DMS 273 (cell line): ENCODE measurements at regions not wholly inside any gene's neighbourhood (a gene's known extent, or its start where the extent isn't known, plus 50 kb on each side); places are given as distances from the start of the nearest gene placed in this dataset.
"Not testable (repeated sequence)": the region's sequence is repeated elsewhere in the genome, so short reads cannot be mapped to it uniquely, and the experiment has no call there.

Source experiments
- DNase-seq: peaks from one replicate; lab custom pipeline; 2025; ENCODE audit not compliant: unreplicated experiment; lab: John Stamatoyannopoulos, UW

DNA sequence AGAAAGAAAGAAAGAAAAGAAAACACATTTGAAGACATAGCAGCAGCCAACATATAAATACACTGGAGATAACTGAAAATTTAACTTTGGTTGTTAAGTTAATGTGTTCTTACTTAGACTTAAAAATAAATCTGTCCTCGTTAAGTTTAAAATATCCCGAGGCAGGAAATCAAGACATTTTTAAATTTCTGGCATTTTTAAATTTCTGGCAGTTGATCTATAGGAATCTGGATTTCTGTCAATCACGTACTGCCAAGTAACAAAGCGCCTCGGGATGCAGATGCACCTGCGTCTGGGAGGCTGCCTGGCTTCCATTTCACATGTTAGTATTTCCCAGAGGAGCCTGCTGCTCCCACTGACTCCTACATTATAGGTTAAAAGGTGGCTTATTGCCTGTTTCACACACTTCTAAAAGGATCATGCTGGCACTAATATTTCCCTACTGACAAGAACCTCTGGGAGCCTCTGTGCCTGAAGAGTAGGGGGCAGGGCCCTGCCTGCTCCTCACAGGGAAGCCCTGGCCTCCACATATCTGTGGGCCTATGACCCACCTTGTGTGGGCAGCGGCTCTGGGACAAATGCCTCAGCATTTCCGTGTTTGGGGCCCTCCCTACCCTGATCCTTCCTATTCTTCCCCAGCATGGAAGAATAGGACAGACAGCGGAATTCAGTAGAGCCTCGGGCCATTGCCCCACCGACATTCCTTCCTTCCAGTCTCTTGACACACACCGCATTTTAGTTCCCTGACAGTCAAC lies 62.8 kb upstream of the ATP12A start:
- no peak for DNase-seq

DNA sequence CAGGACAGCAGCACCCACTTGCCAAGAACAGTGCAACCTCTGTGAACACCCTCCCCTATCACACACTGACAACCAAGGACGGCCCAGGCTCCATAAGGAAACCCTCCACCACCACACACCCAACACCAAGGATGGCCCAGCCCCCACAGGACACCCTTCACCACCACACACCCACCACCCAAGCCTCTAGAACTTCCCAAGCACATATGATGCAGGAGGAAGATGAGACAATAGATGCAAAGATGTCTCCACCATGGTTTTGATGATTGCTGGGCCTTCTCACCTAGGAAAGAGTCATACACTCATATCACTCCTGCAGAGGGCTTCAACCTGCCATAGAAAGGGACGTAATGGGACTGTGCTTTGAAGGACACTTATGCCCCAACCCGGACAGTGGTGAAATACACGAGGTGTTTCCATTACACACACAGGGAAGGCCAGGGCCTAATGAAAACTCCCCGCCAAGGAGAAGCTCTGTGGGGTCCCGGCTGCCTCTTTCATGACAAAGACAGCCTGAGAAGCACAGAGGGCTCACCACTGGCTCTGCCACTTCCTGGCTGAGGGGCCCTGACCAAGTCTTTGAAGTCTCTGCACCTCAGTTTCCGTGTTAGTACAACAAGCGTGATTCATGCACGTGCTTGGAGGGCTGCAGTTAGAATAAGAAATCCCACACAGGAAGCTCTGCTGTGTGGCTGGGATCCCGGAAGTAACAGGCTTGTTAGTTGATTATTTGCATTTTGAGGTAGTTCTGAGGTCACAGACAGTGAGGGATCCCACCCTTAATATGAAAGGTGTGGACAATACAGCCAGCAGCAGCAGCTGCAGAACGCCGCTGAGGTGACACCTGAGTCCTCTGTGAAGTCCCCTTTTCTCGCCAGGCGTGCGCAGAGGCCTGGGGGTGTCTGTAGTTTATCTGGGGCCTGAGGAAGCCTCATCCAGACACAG lies 61.9 kb upstream of the ATP12A start:
- DNase-seq, result no peak

DNA sequence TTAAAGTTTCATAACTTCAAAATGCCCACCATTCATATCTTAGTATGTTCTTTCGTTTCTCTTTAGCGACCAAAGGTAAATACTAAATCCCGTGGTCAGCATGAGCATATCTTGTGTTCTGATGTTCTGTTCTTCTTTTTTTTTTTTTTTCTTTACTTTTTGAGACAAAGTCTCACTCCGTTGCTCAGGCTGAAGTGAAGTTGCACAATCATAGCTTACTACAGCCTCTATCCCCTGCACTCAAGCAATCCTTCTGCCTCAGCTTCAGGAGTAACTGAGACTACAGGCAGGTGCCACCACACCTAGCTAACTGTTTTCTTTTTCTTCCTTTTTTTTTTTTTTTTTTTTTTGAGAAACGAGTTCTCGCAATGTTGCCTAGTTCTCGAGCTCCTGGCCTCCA lies 60.9 kb upstream of the ATP12A start:
- DNase-seq, result no peak

DNA sequence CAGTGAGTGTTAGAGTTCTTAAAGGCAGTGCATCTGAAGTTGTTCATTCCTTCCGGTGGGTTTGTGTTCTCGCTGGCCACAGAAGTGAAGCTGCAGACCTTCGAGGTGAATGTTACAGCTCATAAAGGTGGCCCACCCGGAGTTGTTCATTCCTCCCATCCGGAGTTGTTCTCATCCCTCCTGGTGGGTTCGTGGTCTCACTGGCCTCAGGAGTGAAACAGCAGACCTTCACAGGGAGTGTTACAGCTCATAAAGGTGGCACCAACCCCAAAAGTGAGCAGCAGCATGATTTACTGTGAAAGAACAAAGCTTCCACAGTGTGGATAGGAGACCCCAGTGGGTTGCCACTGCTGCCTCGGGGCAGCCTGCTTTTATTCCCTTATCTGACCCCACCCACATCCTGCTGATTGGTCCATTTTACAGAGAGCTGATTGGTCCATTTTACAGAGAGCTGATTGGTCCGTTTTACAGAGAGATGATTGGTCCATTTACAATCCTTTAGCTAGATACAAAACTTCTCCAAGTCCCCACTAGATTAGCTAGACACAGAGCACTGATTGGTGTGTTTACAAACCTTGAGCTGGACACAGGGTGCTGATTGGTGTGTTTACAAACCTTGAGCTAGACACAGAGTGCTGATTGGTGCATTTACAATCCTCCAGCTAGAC lies 57.6 kb upstream of the ATP12A start:
- not testable (repeated sequence) for DNase-seq

DNA sequence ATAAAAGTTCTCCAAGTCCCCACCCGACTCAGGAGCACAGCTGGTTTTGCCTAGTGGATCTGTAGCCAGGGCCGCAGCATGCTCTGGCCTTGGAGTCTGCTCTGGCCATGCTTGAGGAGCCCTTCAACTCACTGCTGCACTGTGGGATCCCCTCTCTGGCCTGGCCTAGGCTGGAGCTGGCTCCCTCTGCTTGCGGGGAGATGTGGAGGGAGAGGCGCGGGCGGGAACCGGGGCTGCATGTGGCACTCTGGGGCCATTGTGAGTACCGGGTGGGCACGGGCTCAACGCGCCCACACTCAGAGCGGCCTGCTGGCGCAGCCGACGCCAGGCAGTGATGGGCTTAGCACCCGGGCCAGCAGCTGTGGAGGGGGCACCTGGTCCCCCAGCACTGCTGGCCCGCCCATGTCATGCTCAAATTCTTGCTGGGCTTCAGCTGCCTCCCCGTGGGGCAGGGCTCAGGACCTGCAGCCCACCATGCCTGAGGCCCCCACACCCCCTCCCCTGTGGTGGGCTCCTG lies 57.0 kb upstream of the ATP12A start:
- DNase-seq, result no peak

DNA sequence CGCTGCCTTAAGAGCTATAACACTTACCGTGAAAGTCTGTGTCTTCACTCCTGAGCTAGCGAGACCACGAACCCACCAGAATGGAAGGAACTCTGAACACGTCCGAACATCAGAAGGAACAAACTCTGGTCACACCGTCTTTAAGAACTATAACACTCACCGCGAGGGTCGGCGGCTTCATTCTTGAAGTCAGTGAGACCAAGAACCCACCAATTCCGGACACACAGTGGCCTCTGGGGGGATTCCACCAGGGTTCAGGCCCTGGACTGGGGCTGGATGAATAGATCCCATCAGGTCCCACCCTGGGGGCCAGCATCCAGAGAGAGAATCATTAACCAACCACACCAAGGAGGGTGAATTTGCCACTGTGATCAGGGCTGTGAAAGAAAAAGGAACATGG lies 55.8 kb upstream of the ATP12A start:
- no peak for DNase-seq

DNA sequence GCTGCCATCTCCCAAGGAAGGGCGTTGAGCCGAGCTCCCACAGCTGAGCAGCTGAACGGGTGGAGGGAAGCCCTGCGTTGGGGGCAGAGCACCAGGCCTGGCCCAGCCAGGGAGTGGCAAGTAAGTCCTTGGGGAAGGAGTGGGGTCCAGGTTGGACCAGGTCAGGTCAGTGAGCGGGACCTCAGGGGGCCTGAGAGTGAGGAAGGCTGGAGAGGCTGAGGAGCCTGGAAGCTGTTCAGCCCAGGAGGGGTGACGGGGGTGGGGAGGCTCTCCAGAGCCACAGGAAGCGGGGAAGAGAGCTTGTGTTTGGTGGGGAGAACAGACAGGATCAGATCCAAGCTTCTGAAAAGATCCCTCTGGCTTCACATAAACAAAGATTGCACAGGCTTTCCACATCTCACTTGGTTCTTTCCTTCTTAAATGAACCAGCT lies 55.4 kb upstream of the ATP12A start:
- DNase-seq, result no peak

DNA sequence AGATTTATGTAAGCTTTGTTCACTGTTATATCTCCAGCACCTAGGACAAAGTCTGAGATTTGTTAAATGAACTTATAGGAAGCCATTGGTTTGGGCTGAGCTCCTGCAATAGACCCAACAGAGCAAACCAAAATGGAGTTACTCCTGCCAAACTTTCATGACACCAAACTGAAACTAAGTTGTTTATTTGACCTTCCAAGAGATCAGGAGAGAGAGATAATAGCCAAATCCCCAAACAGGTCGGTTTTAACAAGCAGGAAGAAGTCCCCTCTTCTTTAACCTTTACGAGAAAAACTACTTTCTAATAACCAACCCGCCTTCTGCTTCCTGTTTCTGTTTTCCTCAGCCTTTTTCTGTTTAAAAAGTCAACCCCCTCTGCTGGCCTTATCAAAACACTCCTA lies 54.9 kb upstream of the ATP12A start:
- DNase-seq, result no peak

DNA sequence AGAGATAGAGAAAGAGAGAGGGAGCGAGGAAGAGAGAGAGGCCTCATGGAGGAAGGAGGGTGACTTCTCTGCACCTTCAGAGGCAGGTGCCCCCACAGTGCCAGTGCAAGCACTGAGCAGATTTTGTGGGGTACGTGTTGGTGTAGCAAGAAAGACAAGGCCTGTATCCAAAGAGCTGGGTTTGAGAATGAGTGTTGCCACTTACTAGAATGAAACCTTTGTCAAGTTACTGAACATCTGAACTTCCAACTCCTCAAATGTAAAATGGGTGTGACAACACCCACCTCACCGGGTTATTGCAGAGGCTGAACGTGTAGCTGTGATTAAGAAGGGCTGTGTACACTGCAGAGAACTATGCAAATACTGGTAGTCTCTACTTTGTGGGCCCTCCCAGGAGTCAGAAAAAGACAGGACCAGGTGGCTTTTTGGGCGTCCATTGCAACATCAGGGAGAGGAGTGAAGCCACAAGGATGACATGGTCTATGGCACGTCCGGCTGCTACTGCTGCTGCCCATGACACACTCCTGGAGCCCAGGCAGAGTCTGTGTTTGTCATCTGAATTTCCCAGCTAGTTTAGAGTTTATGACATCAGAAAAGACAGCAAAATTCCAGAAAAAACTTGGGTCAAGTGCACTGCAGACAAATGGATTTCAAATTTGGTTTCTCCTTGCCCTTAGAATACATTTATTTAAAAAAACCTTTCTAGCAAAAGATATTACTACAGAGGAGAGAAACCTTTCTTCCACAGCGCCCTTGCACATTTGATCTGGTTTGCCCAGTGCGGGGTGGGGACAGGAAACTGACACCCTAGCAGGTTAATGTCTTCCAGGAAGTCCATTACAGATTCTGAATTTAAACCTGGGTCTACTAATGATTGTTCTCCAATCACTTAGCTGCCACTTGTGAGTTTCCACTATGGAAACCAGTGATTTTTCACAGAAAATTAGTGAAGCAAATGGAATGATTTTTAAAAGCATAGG lies 54.0 kb upstream of the ATP12A start:
- no peak for DNase-seq

DNA sequence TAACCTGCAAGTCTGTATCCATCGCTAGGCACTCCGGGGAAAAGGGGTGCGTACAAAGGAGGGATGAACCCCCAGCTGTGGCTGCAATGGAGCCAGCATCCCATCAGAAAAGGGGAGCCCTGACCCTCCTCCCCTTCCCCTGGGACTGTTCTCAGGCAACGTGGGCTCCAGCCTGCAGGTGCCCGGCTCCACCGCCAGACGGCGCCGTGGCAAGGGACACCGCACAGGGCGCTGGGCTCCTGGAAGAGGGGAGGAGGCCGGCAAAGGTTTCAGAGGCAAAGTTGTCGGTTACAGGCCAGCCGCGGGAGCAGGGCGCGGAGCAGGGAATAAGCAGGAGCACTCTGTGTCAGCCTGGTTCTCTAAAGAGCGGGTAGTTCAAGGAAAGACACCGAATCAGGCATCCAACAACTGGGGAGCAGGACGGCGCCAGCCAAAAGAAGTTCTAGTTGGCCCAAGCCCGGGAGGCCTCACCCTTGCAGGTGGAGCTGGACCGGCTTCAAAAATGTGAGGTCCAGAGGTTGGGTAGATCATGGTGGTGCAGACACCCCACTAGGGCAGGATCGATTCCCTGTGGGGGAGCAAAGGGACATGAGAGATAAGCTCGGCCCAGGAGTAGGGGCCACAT lies 53.0 kb upstream of the ATP12A start:
- DNase-seq, result no peak

DNA sequence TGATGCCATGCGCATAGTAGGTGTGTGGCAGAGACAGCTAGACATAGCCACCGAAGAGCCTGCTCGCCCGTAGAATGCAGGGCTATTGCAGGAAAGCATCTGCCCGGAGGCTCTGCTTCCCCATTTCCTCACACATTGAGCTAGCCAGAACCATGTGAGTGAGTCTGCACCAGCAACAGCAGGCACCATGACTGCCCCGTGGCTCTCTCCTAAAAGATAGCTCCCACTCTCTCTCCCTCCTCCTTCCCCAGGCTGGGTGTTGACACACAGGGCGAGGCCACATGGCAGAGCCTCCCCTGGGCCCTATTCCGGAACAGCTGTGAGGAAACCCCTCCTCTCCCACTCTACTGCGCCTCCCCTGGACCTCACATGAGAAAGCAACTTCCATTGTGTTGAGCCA lies 52.3 kb upstream of the ATP12A start:
- no peak for DNase-seq

DNA sequence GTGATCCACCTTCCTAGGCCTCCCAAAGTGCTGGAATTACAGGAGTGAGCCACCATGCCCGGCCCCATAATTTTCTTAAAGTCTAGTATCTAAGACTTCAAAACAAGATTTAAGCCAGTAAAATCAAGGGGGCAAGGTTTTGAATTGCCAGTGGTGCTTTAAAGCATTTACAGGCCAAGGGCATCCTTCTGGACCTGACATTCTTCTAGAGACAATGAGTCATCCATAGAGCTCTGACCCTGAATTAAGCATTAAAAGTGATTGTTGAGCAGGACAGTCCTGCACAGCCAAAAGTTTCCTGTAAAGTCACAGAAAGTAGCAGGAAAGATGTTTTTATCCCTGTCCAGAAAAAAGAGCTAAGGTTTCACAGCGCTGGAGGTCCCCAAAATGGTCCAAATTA lies 50.9 kb upstream of the ATP12A start:
- no peak for DNase-seq

DNA sequence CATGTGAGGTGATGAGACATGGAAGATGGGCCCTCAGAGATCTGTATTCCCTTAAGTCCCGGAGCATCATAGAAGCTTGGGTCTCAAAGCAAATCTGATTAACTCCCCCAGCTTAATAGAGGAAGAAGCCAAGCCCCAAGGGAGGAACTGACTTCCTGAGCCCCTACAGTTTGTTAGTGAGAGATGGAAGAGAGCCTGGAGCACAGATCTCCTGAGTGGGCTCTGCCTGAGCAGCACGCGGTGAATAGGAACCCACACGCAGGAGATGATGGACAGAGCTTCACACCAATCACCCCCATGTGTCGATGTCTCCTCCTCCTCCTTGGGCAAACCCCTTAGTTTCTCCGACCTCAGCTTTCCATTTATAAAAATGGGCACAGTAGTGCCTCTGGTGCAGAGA lies 50.1 kb upstream of the ATP12A start:
- DNase-seq, result no peak
